HEK293 (cell line): ENCODE measurements at regions not wholly inside any gene's neighbourhood (a gene's known extent, or its start where the extent isn't known, plus 50 kb on each side); places are given as distances from the start of the nearest gene placed in this dataset.

Source experiments
- CTCF ChIA-PET: fragments of 350-600 bp; formaldehyde crosslinking; extraction: SDS; loops from one replicate; lab custom pipeline; 2021; ENCODE audit warnings: antibody characterized with exemption; lab: Yijun Ruan, JAX
- POLR2A ChIA-PET: fragments of 300-600 bp; formaldehyde crosslinking; extraction: SDS; loops from one replicate; lab custom pipeline; 2020; ENCODE audit warnings: antibody characterized with exemption, inconsistent platforms; lab: Yijun Ruan, JAX
- H3K27ac ChIP-seq: fragments of 200-500 bp; sonication (Bioruptor generic); 2 replicates; pipeline ENCODE4 v1.5.1; 2014; ENCODE audit warnings: low read depth, low read length, control low read depth, inconsistent platforms; ENCODE audit errors: extremely low read depth
- H3K36me3 ChIP-seq, 2 experiments: fragments of 200-500 bp in 1 of 2; sonication (Bioruptor generic) in 1 of 2; 1 replicate in 1 of 2; 2 replicates in 1 of 2; pipeline ENCODE4 v1.5.1; 2014 to 2017; ENCODE audit warnings: inconsistent platforms in 2 of 2, low read length in 2 of 2; ENCODE audit not compliant: control insufficient read depth in 2 of 2, insufficient read depth in 1 of 2
- H3K4me1 ChIP-seq: fragments of 200-500 bp; sonication (Bioruptor generic); 2 replicates; pipeline ENCODE4 v1.5.1; 2014; ENCODE audit warnings: mild to moderate bottlenecking, low read length, inconsistent platforms; ENCODE audit not compliant: control insufficient read depth, insufficient read depth
- H3K4me3 ChIP-seq: 2 replicates; pipeline ENCODE4 v1.5.1; 2011; ENCODE audit warnings: low read depth, mild to moderate bottlenecking, control low read depth, low read length, moderate library complexity
- H3K9me3 ChIP-seq: fragments of 200-500 bp; sonication (Bioruptor generic); 2 replicates; pipeline ENCODE4 v1.5.1; 2014; ENCODE audit warnings: low read depth, low read length, inconsistent platforms; ENCODE audit not compliant: control insufficient read depth, insufficient read depth
- BCL11B ChIP-seq: fragments of 450-650 bp; formaldehyde crosslinking; IDR thresholded peaks from 2 replicates; pipeline ENCODE4 v1.5.1; 2016; ENCODE audit warnings: low read depth, missing biosample characterization, missing genetic modification characterization
- GLIS1 ChIP-seq: fragments of 450-650 bp; formaldehyde crosslinking; IDR thresholded peaks from 2 replicates; pipeline ENCODE4 v1.5.1; 2016; ENCODE audit warnings: missing biosample characterization, missing genetic modification characterization
- GLIS2 ChIP-seq: fragments of 450-650 bp; formaldehyde crosslinking; IDR thresholded peaks from 2 replicates; pipeline ENCODE4 v1.5.1; 2016; ENCODE audit warnings: missing biosample characterization, missing genetic modification characterization
- MEIS1 ChIP-seq: sonication (generic); formaldehyde crosslinking; IDR thresholded peaks from 2 replicates; pipeline ENCODE4 v1.8.1; 2022; ENCODE audit warnings: missing genetic modification reagents, mild to moderate bottlenecking, borderline replicate concordance
- OVOL3 ChIP-seq: fragments of 450-650 bp; formaldehyde crosslinking; IDR thresholded peaks from 2 replicates; pipeline ENCODE4 v1.5.1; 2016; ENCODE audit warnings: missing biosample characterization, missing genetic modification characterization
- ZBTB11 ChIP-seq: fragments of 450-650 bp; formaldehyde crosslinking; conservative IDR thresholded peaks from 2 replicates; pipeline ENCODE4 v1.5.1; 2016; ENCODE audit warnings: low read depth, missing biosample characterization, missing genetic modification characterization
- ZBTB48 ChIP-seq: fragments of 450-650 bp; formaldehyde crosslinking; IDR thresholded peaks from 2 replicates; pipeline ENCODE4 v1.5.1; 2016; ENCODE audit warnings: missing biosample characterization, missing genetic modification characterization
- ZNF121 ChIP-seq: fragments of 450-650 bp; formaldehyde crosslinking; IDR thresholded peaks from 2 replicates; pipeline ENCODE4 v1.5.1; 2016; ENCODE audit warnings: missing biosample characterization, missing genetic modification characterization
- ZNF140 ChIP-seq: fragments of 450-650 bp; formaldehyde crosslinking; IDR thresholded peaks from 2 replicates; pipeline ENCODE4 v1.5.1; 2016; ENCODE audit warnings: missing biosample characterization, missing genetic modification characterization
- ZNF155 ChIP-seq: fragments of 450-650 bp; formaldehyde crosslinking; IDR thresholded peaks from 2 replicates; pipeline ENCODE4 v1.5.1; 2016; ENCODE audit warnings: missing biosample characterization, missing genetic modification characterization
- ZNF157 ChIP-seq: fragments of 450-650 bp; formaldehyde crosslinking; IDR thresholded peaks from 2 replicates; pipeline ENCODE4 v1.5.1; 2016; ENCODE audit warnings: missing biosample characterization, missing genetic modification characterization
- ZNF202 ChIP-seq: fragments of 450-650 bp; formaldehyde crosslinking; IDR thresholded peaks from 2 replicates; pipeline ENCODE4 v1.5.1; 2016; ENCODE audit warnings: missing biosample characterization, missing genetic modification characterization, borderline replicate concordance
- ZNF239 ChIP-seq: fragments of 450-650 bp; formaldehyde crosslinking; IDR thresholded peaks from 2 replicates; pipeline ENCODE4 v1.5.1; 2016; ENCODE audit warnings: missing biosample characterization, missing genetic modification characterization
- ZNF274 ChIP-seq, 2 experiments: fragments of 200-500 bp in 1 of 2; fragments of 450-650 bp in 1 of 2; sonication (Bioruptor generic) in 1 of 2; formaldehyde crosslinking in 1 of 2; IDR thresholded peaks; 2 replicates each; pipeline versions ENCODE4 v1.5.1 to v1.6.1; 2014 to 2016; ENCODE audit warnings: borderline replicate concordance in 1 of 2, inconsistent platforms in 1 of 2, low read length in 1 of 2, missing biosample characterization in 1 of 2, missing genetic modification characterization in 1 of 2
- ZNF335 ChIP-seq: fragments of 450-650 bp; formaldehyde crosslinking; conservative IDR thresholded peaks from 2 replicates; pipeline ENCODE4 v1.5.1; 2016; ENCODE audit warnings: missing biosample characterization, missing genetic modification characterization
- ZNF394 ChIP-seq: fragments of 450-650 bp; formaldehyde crosslinking; IDR thresholded peaks from 2 replicates; pipeline ENCODE4 v1.5.1; 2016; ENCODE audit warnings: missing biosample characterization, missing genetic modification characterization, mild to moderate bottlenecking, moderate library complexity, borderline replicate concordance
- ZNF404 ChIP-seq: fragments of 450-650 bp; formaldehyde crosslinking; IDR thresholded peaks from 2 replicates; pipeline ENCODE4 v1.5.1; 2017; ENCODE audit warnings: missing biosample characterization, missing genetic modification characterization
- ZNF510 ChIP-seq: fragments of 450-650 bp; formaldehyde crosslinking; IDR thresholded peaks from 2 replicates; pipeline ENCODE4 v1.5.1; 2018; ENCODE audit warnings: mild to moderate bottlenecking, missing genetic modification characterization, missing biosample characterization; ENCODE audit not compliant: insufficient replicate concordance
- ZNF514 ChIP-seq: fragments of 450-650 bp; formaldehyde crosslinking; IDR thresholded peaks from 2 replicates; pipeline ENCODE4 v1.5.1; 2016; ENCODE audit warnings: missing biosample characterization, missing genetic modification characterization
- ZNF529 ChIP-seq: fragments of 450-650 bp; formaldehyde crosslinking; IDR thresholded peaks from 2 replicates; pipeline ENCODE4 v1.5.1; 2017; ENCODE audit warnings: missing genetic modification characterization, missing biosample characterization; ENCODE audit not compliant: insufficient replicate concordance
- ZNF549 ChIP-seq: fragments of 450-650 bp; IDR thresholded peaks from 2 replicates; pipeline ENCODE4 v1.5.1; 2018; ENCODE audit warnings: missing biosample characterization, missing genetic modification characterization, mild to moderate bottlenecking, inconsistent platforms, moderate library complexity
- ZNF639 ChIP-seq: fragments of 450-650 bp; formaldehyde crosslinking; IDR thresholded peaks from 2 replicates; pipeline ENCODE4 v1.5.1; 2016; ENCODE audit warnings: missing biosample characterization, missing genetic modification characterization
- ZNF664 ChIP-seq: fragments of 450-650 bp; formaldehyde crosslinking; IDR thresholded peaks from 2 replicates; pipeline ENCODE4 v1.5.1; 2016; ENCODE audit warnings: missing biosample characterization, missing genetic modification characterization
- ZNF843 ChIP-seq: fragments of 450-650 bp; formaldehyde crosslinking; IDR thresholded peaks from 2 replicates; pipeline ENCODE4 v1.5.1; 2016; ENCODE audit warnings: missing biosample characterization, missing genetic modification characterization
- ZXDB ChIP-seq: fragments of 450-650 bp; formaldehyde crosslinking; IDR thresholded peaks from 2 replicates; pipeline ENCODE4 v1.5.1; 2016; ENCODE audit warnings: missing biosample characterization, missing genetic modification characterization
- TF ChIP-seq, protein P1 (sequence below): fragments of 450-650 bp; formaldehyde crosslinking; IDR thresholded peaks from 2 replicates; pipeline ENCODE4 v1.5.1; 2016; ENCODE audit warnings: missing biosample characterization, missing genetic modification characterization
- TF ChIP-seq, protein P2 (sequence below): fragments of 450-650 bp; formaldehyde crosslinking; IDR thresholded peaks from 2 replicates; pipeline ENCODE4 v1.5.1; 2016; ENCODE audit warnings: missing biosample characterization, missing genetic modification characterization

DNA sequence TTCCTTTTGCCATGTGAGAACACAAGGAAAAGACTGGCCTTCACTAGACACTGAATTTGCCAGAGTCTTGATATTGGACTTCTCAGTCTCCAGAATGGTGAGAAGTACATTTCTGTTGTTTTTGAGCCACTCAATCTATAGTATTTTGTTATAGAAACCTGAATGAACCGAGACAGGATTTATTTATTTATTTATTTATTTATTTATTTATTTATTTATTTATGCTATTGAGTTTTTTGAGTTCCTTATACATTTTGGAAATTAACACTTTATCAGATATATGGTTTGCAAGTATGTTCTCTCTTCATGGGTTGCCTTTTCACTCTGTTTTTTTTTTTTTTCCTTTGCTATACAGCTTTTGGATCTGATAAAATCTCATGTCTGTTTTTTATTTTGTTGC lies 319.0 kb upstream of the PCDH20 start (continued):
- TF ChIP-seq ZBTB11 (tag by site-specific recombination) (peak; percentile 70), ZNF843 (tag by site-specific recombination) (no peak), ZNF664 (0 out of 2 replicates have a peak, but pooled peaks have one; percentile 40), ZNF529 (no peak), ZNF121 (no peak), ZNF404 (tag by site-specific recombination) (no peak), ZNF394 (tag by site-specific recombination) (peak; percentile 90), ZNF140 (tag by site-specific recombination) (peak; percentile 92; the same call in 1 of the 2 replicates)
- TF ChIP-seq, protein P1, sequence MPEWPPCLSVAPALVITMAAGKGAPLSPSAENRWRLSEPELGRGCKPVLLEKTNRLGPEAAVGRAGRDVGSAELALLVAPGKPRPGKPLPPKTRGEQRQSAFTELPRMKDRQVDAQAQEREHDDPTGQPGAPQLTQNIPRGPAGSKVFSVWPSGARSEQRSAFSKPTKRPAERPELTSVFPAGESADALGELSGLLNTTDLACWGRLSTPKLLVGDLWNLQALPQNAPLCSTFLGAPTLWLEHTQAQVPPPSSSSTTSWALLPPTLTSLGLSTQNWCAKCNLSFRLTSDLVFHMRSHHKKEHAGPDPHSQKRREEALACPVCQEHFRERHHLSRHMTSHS (tag by site-specific recombination), result no peak

GRCh38 chr13:61728471-61728870 lies 312.8 kb upstream of the PCDH20 start:
- CTCF ChIA-PET, result no interaction called here
- H3K36me3 ChIP-seq, result no peaks in the 10 kb centered on the region
- no peak overlapping the region for H3K4me3 ChIP-seq
- H3K4me1 ChIP-seq, result no peaks in the 10 kb centered on the region
- no peaks in the 10 kb centered on the region for H3K9me3 ChIP-seq
- POLR2A ChIA-PET, result interaction anchor here (0.6 kb wide), 1 partner anchor 33 kb away, joined by 3 read pairs; no protein-coding TSS in a partner anchor
- H3K27ac ChIP-seq, result no peak overlapping the region
- TF ChIP-seq ZNF157 (tag by site-specific recombination) (no peak), ZNF404 (tag by site-specific recombination) (no peak), ZBTB48 (no peak), ZNF510 (tag by site-specific recombination) (no peak), MEIS1 (CRISPR knock-in tag) (no peak), ZNF335 (tag by site-specific recombination) (no peak), ZNF239 (no peak), GLIS2 (tag by site-specific recombination) (no peak), OVOL3 (tag by site-specific recombination) (no peak), ZNF274 (IDR thresholded peaks at IDR 0.05; ENCODE audit: low read length) (no peak), ZNF274 (tag by site-specific recombination; IDR thresholded peaks at IDR 0.05; ENCODE audit: borderline replicate concordance) (no peak), ZNF514 (tag by site-specific recombination) (no peak), ZNF202 (no peak), ZXDB (tag by site-specific recombination) (no peak), GLIS1 (tag by site-specific recombination) (no peak), ZNF529 (no peak), ZNF155 (no peak), ZNF549 (tag by site-specific recombination) (no peak), ZNF639 (tag by site-specific recombination) (no peak), BCL11B (no peak)
- TF ChIP-seq, protein P2, sequence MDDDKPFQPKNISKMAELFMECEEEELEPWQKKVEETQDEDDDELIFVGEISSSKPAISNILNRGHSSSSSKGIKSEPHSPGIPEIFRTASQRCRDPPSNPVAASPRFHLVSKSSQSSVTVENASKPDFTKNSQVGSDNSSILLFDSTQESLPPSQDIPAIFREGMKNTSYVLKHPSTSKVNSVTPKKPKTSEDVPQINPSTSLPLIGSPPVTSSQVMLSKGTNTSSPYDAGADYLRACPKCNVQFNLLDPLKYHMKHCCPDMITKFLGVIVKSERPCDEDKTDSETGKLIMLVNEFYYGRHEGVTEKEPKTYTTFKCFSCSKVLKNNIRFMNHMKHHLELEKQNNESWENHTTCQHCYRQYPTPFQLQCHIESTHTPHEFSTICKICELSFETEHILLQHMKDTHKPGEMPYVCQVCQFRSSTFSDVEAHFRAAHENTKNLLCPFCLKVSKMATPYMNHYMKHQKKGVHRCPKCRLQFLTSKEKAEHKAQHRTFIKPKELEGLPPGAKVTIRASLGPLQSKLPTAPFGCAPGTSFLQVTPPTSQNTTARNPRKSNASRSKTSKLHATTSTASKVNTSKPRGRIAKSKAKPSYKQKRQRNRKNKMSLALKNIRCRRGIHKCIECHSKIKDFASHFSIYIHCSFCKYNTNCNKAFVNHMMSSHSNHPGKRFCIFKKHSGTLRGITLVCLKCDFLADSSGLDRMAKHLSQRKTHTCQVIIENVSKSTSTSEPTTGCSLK (tag by site-specific recombination), result no peak
- TF ChIP-seq, all 188 proteins: peak for 0
